ENCODE measurements at regions not wholly inside any gene's neighbourhood (a gene's known extent, or its start where the extent isn't known, plus 50 kb on each side); places are given as distances from the start of the nearest gene placed in this dataset.
"Not testable (repeated sequence)": the region's sequence is repeated elsewhere in the genome, so short reads cannot be mapped to it uniquely, and the experiment has no call there.

- FAIRE-seq, result no peak
Observed at GRCh38 chr18:28288784-28289183, 111.9 kb upstream of the CDH2 start.

GRCh38 chr18:28287146-28287545, 110.2 kb upstream of the CDH2 start:
- no peak for FAIRE-seq

DNA sequence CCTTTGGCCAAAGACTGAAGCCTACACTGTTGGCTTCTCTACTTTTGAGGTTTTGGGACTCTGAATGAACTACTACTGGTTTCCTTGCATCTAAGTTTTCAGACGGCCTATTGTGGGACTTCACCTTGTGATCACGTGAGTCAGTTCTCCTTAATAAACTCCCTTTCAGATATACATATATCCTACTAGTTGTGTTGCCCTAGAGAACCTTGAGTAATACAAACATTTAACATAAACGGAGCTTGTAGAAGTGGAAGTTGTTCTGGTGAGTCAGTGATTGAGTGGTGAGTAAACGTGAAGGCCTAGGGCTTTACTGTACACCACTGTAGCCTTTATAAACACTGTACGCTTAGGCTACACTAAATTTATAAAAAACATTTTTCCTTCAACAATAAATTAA, 107.2 kb upstream of the CDH2 start:
- no peak for FAIRE-seq

- FAIRE-seq, result no peak
Observed at GRCh38 chr18:28281400-28281799, 104.5 kb upstream of the CDH2 start.

DNA sequence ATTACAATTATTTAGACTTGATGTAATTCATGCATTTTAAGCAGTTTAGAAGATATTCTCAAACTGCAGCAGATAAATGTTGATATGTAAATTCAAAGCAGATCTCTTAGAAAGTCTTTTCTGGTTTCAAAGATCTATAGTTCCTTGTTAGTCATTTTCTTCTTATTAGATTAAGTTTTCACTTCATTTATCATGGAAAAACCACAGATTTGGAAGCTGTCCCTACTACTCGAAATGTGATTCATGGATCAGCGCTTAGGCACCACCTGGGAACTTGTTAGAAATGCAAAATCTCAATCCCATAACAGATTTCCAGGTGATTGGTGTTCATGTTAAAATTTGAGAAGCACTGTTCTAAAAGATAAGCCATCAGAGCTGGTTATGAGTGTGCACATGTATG, 92.8 kb upstream of the CDH2 start:
- FAIRE-seq, result no peak

GRCh38 chr18:28267878-28268625, 91.1 kb upstream of the CDH2 start:
- no peak for FAIRE-seq

DNA sequence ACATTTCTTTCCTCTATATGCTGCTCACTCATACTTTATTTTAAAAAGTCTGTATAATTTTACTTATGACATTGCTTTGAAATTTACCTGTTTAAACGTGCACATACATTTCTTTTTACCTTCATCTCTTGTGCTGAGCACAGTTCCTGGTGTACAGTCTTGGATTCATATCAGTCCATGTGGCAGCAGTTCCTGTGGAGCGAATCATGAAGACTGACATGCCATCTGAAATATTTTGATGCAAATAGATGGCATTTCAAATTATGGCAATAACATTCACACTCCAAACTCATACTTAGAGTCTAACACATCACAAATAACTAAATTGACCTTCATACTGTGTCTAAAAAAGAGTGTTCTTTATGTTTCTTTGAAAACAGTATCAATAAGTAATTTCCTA, 90.3 kb upstream of the CDH2 start:
- FAIRE-seq, result no peak

GRCh38 chr18:28256166-28256565, 79.2 kb upstream of the CDH2 start:
- no peak for FAIRE-seq

DNA sequence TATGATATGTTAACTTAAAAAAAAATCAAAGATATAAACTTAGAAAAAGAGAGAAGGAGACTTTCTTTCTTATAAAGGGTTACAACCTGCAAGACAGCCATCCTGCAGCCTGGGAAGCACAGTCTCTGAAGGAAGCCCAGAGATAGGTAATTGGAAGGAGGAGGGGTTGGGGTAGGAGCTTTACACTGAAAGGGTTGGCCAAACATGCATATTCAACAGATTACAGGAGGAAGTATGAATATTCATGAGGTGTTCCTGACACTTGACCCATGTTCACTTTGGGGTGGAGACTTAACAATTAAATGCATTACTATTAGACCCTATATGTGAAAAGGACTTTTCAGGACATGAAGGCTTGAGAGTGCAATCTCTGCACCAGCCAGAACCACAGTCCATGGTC, 71.7 kb upstream of the CDH2 start:
- FAIRE-seq, result no peak

GRCh38 chr18:28240626-28241025, 63.7 kb upstream of the CDH2 start:
- FAIRE-seq, result not testable (repeated sequence)

- FAIRE-seq, result no peak
Observed at GRCh38 chr18:28236487-28236886, 59.6 kb upstream of the CDH2 start.
